ENCODE measurements at regions not wholly inside any gene's neighbourhood (a gene's known extent, or its start where the extent isn't known, plus 50 kb on each side); places are given as distances from the start of the nearest gene placed in this dataset.

DNA sequence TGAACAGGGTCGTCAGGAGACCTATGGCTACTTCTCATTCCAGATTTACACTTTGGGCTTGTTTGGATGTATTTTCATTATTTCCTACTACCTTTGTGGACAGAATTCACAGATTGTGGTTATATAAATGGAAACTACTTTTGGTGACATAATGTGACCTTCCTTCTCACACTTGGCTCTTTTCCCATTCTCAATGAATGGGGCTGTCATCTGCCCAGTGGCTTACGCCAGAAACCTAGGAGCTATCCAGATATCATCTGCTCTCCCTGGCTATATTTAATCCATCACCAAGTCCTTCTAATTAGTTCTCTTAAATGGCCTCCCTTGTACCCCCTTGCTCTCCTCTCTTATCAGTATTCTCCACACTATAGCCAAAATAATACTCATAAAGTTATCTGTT lies 1606.8 kb downstream of the KHDRBS2 start:
- H3K4me3 ChIP-seq (ENCODE audit: insufficient read depth, low read depth, low read length) = no peak overlapping the region
- ChIA-PET POLR2A (ENCODE audit: unreplicated experiment) (no interaction called here), CTCF (no interaction called here)
- H3K79me1 ChIP-seq (ENCODE audit: low read depth in 1 of 2, low read length in 2 of 2) = no peaks in the 10 kb centered on the region
- H4K5ac ChIP-seq (ENCODE audit: low read depth, low read length) = no peak overlapping the region
- no peaks in the 10 kb centered on the region for H3K36me3 ChIP-seq (ENCODE audit: control insufficient read depth, insufficient read depth, low read length)
- peaks cover 4% of the 10 kb centered on the region for H3K9me3 ChIP-seq (ENCODE audit: control insufficient read depth, insufficient read depth, low read length)
- DNase-seq = no peak
- no peak overlapping the region for H3K56ac ChIP-seq (ENCODE audit: extremely low read depth, insufficient read depth, low read length)
- no peak overlapping the region for H2BK120ac ChIP-seq (ENCODE audit: low read depth, low read length)
- H3K4ac ChIP-seq (ENCODE audit: low read depth, low read length) = no peak overlapping the region
- no peak overlapping the region for H3K27ac ChIP-seq (ENCODE audit: insufficient read depth, low read length)
- H3K23ac ChIP-seq (ENCODE audit: low read depth, low read length) = no peak overlapping the region
- H3K4me2 ChIP-seq (ENCODE audit: low read depth, low read length) = no peak overlapping the region
- TF ChIP-seq RAD21 (IDR thresholded peaks at IDR 0.05; ENCODE audit: low read length) (no peak), MAFK (IDR thresholded peaks at IDR 0.05; ENCODE audit: low read depth, low read length) (no peak), NFE2L2 (IDR thresholded peaks at IDR 0.05; ENCODE audit: low read depth, low read length) (no peak), RCOR1 (IDR thresholded peaks at IDR 0.05; ENCODE audit: insufficient replicate concordance, low read length) (no peak), BHLHE40 (IDR thresholded peaks at IDR 0.05; ENCODE audit: low read depth, low read length) (no peak), SMC3 (IDR thresholded peaks at IDR 0.05; ENCODE audit: low read depth, low read length) (no peak)
- TF ChIP-seq, protein P1, sequence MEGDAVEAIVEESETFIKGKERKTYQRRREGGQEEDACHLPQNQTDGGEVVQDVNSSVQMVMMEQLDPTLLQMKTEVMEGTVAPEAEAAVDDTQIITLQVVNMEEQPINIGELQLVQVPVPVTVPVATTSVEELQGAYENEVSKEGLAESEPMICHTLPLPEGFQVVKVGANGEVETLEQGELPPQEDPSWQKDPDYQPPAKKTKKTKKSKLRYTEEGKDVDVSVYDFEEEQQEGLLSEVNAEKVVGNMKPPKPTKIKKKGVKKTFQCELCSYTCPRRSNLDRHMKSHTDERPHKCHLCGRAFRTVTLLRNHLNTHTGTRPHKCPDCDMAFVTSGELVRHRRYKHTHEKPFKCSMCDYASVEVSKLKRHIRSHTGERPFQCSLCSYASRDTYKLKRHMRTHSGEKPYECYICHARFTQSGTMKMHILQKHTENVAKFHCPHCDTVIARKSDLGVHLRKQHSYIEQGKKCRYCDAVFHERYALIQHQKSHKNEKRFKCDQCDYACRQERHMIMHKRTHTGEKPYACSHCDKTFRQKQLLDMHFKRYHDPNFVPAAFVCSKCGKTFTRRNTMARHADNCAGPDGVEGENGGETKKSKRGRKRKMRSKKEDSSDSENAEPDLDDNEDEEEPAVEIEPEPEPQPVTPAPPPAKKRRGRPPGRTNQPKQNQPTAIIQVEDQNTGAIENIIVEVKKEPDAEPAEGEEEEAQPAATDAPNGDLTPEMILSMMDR (conservative IDR thresholded peaks at IDR 0.05; ENCODE audit: low read depth, low read length) = no peak
- TF ChIP-seq, protein P2, sequence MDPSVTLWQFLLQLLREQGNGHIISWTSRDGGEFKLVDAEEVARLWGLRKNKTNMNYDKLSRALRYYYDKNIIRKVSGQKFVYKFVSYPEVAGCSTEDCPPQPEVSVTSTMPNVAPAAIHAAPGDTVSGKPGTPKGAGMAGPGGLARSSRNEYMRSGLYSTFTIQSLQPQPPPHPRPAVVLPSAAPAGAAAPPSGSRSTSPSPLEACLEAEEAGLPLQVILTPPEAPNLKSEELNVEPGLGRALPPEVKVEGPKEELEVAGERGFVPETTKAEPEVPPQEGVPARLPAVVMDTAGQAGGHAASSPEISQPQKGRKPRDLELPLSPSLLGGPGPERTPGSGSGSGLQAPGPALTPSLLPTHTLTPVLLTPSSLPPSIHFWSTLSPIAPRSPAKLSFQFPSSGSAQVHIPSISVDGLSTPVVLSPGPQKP (IDR thresholded peaks at IDR 0.05; ENCODE audit: borderline replicate concordance, low read depth, low read length) = no peak
- TF ChIP-seq, protein P3, sequence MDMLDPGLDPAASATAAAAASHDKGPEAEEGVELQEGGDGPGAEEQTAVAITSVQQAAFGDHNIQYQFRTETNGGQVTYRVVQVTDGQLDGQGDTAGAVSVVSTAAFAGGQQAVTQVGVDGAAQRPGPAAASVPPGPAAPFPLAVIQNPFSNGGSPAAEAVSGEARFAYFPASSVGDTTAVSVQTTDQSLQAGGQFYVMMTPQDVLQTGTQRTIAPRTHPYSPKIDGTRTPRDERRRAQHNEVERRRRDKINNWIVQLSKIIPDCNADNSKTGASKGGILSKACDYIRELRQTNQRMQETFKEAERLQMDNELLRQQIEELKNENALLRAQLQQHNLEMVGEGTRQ (IDR thresholded peaks at IDR 0.05; ENCODE audit: low read depth, low read length) = no peak
- H3K18ac ChIP-seq (ENCODE audit: low read depth, low read length) = no peak overlapping the region
- WGBS, 2 experiments (ENCODE audit: extremely low coverage in 2 of 2, insufficient read length in 1 of 2) = 40% methylated on average over 1 of the region's 2 CpGs; no CpG with 5 or more reads in 1 of the 2 experiments
- dilution Hi-C loops (cut with HindIII; ENCODE audit: low sequenced_read_pairs, unreplicated experiment) (no loop called here), in situ Hi-C loops (cut with MboI; ENCODE audit: low sequenced_read_pairs) (no loop called here), intact Hi-C loops (cut with micrococcal nuclease) (no loop called here)
- no peak for ATAC-seq (ENCODE audit: low read depth)
- BruUV-seq (replicated peaks) = no TSS peak
- H3K9ac ChIP-seq (ENCODE audit: low read depth, low read length) = no peak overlapping the region
- no peaks in the 10 kb centered on the region for H3K4me1 ChIP-seq (ENCODE audit: control insufficient read depth, insufficient read depth, low read length)
- H3K9me1 ChIP-seq (ENCODE audit: insufficient read depth, low read length) = no peaks in the 10 kb centered on the region
- no peak overlapping the region for H3K14ac ChIP-seq (replicated peaks; ENCODE audit: low read depth, low read length)
- no peak overlapping the region for H2AFZ ChIP-seq (replicated peaks; ENCODE audit: low read length, poor library complexity)
- H3K27me3 ChIP-seq (ENCODE audit: control insufficient read depth, insufficient read depth, low read length) = no peaks in the 10 kb centered on the region
- H2AK9ac ChIP-seq (replicated peaks; ENCODE audit: low read depth, low read length, poor library complexity) = no peak overlapping the region
- no peak overlapping the region for H2BK15ac ChIP-seq (ENCODE audit: low read depth, low read length)
- H2BK5ac ChIP-seq (ENCODE audit: low read depth, low read length, poor library complexity, severe bottlenecking) = no peak overlapping the region
- H4K91ac ChIP-seq (ENCODE audit: insufficient read depth, low read depth, low read length) = no peak overlapping the region
- no peak overlapping the region for H4K8ac ChIP-seq (ENCODE audit: low read depth in 2 of 2, low read length in 2 of 2)
- H2BK20ac ChIP-seq (ENCODE audit: low read depth, low read length) = no peak overlapping the region
- H2AK5ac ChIP-seq (ENCODE audit: low read depth, low read length) = no peak overlapping the region
- no peaks in the 10 kb centered on the region for H4K20me1 ChIP-seq (ENCODE audit: insufficient read depth, low read length)

Measured in IMR-90 (cell line).